ENCODE measurements at regions not wholly inside any gene's neighbourhood (a gene's known extent, or its start where the extent isn't known, plus 50 kb on each side); places are given as distances from the start of the nearest gene placed in this dataset.

- no peaks in the 10 kb centered on the region for H3K27me3 ChIP-seq
- H3K9me3 ChIP-seq: no peaks in the 10 kb centered on the region
- TF ChIP-seq, protein P1, sequence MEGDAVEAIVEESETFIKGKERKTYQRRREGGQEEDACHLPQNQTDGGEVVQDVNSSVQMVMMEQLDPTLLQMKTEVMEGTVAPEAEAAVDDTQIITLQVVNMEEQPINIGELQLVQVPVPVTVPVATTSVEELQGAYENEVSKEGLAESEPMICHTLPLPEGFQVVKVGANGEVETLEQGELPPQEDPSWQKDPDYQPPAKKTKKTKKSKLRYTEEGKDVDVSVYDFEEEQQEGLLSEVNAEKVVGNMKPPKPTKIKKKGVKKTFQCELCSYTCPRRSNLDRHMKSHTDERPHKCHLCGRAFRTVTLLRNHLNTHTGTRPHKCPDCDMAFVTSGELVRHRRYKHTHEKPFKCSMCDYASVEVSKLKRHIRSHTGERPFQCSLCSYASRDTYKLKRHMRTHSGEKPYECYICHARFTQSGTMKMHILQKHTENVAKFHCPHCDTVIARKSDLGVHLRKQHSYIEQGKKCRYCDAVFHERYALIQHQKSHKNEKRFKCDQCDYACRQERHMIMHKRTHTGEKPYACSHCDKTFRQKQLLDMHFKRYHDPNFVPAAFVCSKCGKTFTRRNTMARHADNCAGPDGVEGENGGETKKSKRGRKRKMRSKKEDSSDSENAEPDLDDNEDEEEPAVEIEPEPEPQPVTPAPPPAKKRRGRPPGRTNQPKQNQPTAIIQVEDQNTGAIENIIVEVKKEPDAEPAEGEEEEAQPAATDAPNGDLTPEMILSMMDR (IDR thresholded peaks at IDR 0.05): no peak
- no peak overlapping the region for H3K27ac ChIP-seq
- H3K36me3 ChIP-seq: no peaks in the 10 kb centered on the region
- no peaks in the 10 kb centered on the region for H3K4me1 ChIP-seq
- no peak for DNase-seq (ENCODE audit: low spot score in 2 of 2)
- intact Hi-C loops (cut with DNase I): loop anchor here (10.0 kb wide), 1 partner anchor 151 kb away; no protein-coding TSS in a partner anchor
- H3K4me3 ChIP-seq: no peak overlapping the region
Measured at GRCh38 chr10:63003816-63004453, 129.2 kb upstream of the NRBF2 start.

GRCh38 chr10:62996925-62997324 lies 136.2 kb upstream of the NRBF2 start:
- DNase-seq (ENCODE audit: low spot score in 2 of 2): no peak
- Histone ChIP-seq H3K4me1 (no peaks in the 10 kb centered on the region), H3K27ac (no peak overlapping the region), H3K4me3 (no peak overlapping the region), H3K36me3 (no peaks in the 10 kb centered on the region), H3K9me3 (no peaks in the 10 kb centered on the region), H3K27me3 (no peaks in the 10 kb centered on the region)
- intact Hi-C loops (cut with DNase I): no loop called here
- TF ChIP-seq, protein P1 (IDR thresholded peaks at IDR 0.05): no peak

- no peak for DNase-seq (ENCODE audit: low spot score in 2 of 2)
- Histone ChIP-seq H3K36me3 (no peaks in the 10 kb centered on the region), H3K27ac (no peak overlapping the region), H3K4me1 (no peaks in the 10 kb centered on the region), H3K27me3 (no peaks in the 10 kb centered on the region), H3K9me3 (no peaks in the 10 kb centered on the region), H3K4me3 (no peak overlapping the region)
- TF ChIP-seq, protein P1 (IDR thresholded peaks at IDR 0.05): no peak
- intact Hi-C loops (cut with DNase I): no loop called here
Measured at GRCh38 chr10:62996516-62996915, 136.6 kb upstream of the NRBF2 start.

- Histone ChIP-seq H3K36me3 (no peaks in the 10 kb centered on the region), H3K27ac (no peak overlapping the region), H3K27me3 (no peaks in the 10 kb centered on the region), H3K9me3 (no peaks in the 10 kb centered on the region), H3K4me1 (no peaks in the 10 kb centered on the region), H3K4me3 (no peak overlapping the region)
- DNase-seq (ENCODE audit: low spot score in 2 of 2): no peak
- intact Hi-C loops (cut with DNase I): no loop called here
- TF ChIP-seq, protein P1 (IDR thresholded peaks at IDR 0.05): no peak
Measured at GRCh38 chr10:62993121-62993520, 140.0 kb upstream of the NRBF2 start.

DNA sequence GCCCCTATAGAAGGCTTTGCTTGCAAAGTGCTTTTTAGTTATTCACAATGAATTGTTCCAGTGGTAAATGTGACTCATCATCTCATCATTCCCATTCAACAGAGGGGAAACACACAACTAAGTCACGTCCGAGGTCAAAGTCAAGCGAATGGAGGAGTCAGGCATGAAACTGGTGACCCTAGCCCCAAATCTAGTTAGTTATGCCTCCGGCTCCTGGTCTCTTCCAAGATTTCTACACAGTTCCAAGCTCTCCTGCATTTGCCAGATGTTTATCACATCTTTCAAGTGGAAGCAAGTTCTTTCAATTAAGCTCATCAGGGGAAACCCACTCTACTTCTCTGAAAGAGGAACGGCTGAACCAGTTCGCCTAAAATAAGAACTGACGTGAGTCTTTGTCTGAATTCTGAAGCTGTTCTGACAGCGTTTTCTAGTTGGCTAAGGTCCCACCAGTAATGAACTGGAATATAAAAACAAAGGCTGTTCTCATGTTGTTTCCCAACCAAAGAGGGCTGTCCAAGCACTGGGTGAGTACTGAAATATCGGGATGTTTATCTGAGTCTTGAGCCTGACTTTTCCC lies 140.9 kb upstream of the NRBF2 start:
- Histone ChIP-seq H3K36me3 (no peaks in the 10 kb centered on the region), H3K4me3 (no peak overlapping the region), H3K9me3 (no peaks in the 10 kb centered on the region), H3K27me3 (no peaks in the 10 kb centered on the region), H3K27ac (no peak overlapping the region), H3K4me1 (no peaks in the 10 kb centered on the region)
- TF ChIP-seq, protein P1 (IDR thresholded peaks at IDR 0.05): no peak
- no peak for DNase-seq (ENCODE audit: low spot score in 2 of 2)
- intact Hi-C loops (cut with DNase I): no loop called here

All from ascending aorta (tissue), 2 donors.